Activated CD8-positive, alpha-beta T cell treated with anti-CD3 and anti-CD28 coated beads for 36 hours (primary cell): ENCODE measurements at regions not wholly inside any gene's neighbourhood (a gene's known extent, or its start where the extent isn't known, plus 50 kb on each side); places are given as distances from the start of the nearest gene placed in this dataset.

ENCODE experiments used
- ATAC-seq: fragments of 200-7000 bp; cut with Tn5 transposase; one replicate; pipeline ENCODE4 v1.10.0; 2021; ENCODE audit warnings: mild to moderate bottlenecking, moderate library complexity
- CTCF ChIA-PET: fragments of 350-600 bp; sonication (Branson Sonifier 250); formaldehyde crosslinking; loops from one replicate; lab custom pipeline; 2021; ENCODE audit warnings: antibody characterized with exemption; lab: Charles Lee
- POLR2A ChIA-PET: fragments of 350-600 bp; sonication (Branson Sonifier 250); formaldehyde crosslinking; loops from one replicate; lab custom pipeline; 2021; ENCODE audit warnings: antibody characterized with exemption; lab: Charles Lee
- DNase-seq: peaks from one replicate; pipeline ENCODE4 v3.0.0-alpha.2; 2020
- H3K27ac Mint-ChIP-seq: one replicate; pipeline ENCODE4 v1.8.0; 2021; ENCODE audit warnings: mild to moderate bottlenecking, mixed read lengths
- H3K27me3 Mint-ChIP-seq: one replicate; pipeline ENCODE4 v1.8.0; 2021; ENCODE audit warnings: mixed read lengths
- H3K36me3 Mint-ChIP-seq: one replicate; pipeline ENCODE4 v1.8.0; 2021; ENCODE audit warnings: low read depth, mixed read lengths
- H3K4me1 Mint-ChIP-seq: one replicate; pipeline ENCODE4 v1.8.0; 2021; ENCODE audit warnings: low read depth, mixed read lengths
- H3K4me3 Mint-ChIP-seq: one replicate; pipeline ENCODE4 v1.8.0; 2021; ENCODE audit warnings: mild to moderate bottlenecking, moderate library complexity, mixed read lengths
- H3K9me3 Mint-ChIP-seq: one replicate; pipeline ENCODE4 v1.8.0; 2021; ENCODE audit warnings: mixed read lengths
- intact Hi-C: fragments of 100-400 bp; cut with micrococcal nuclease; formaldehyde crosslinking; loops from one replicate; pipeline ENCODE4 v1.10.0; 2022
- TF ChIP-seq, protein P1 (sequence below): fragments of 200-600 bp; IDR thresholded peaks from one replicate; pipeline ENCODE4 v1.8.0; 2022; ENCODE audit warnings: antibody characterized with exemption, mild to moderate bottlenecking

DNA sequence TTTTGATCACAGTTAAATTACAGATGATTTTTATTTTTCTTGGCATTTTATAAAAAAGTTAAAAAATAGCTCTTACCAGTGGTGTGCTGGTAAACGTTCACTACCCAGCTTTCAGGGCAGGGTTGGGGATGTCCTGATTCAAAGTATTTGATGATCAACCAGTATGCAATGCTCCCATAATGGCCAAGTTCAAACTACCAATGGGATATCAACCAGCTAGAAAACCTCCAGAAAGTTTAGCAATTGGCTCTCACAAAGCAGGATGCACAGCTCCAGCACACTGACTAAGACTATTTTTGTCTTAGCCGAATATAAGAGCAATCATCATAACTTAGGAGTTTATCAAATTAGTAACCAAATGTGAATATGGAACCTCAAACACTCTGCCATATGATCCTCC lies 108.0 kb upstream of the PDE5A start:
- no peak for ATAC-seq
- H3K27me3 Mint-ChIP-seq = peaks cover 1% of the 10 kb centered on the region
- no peaks in the 10 kb centered on the region for H3K4me1 Mint-ChIP-seq
- H3K27ac Mint-ChIP-seq = no peak overlapping the region
- ChIA-PET POLR2A (no interaction called here), CTCF (interaction anchor here (1.1 kb wide), 1 partner anchor 108 kb away, joined by 3 read pairs; the partner anchor contains the start of gene PDE5A)
- H3K9me3 Mint-ChIP-seq = no peaks in the 10 kb centered on the region
- no peak overlapping the region for H3K4me3 Mint-ChIP-seq
- DNase-seq = no peak
- H3K36me3 Mint-ChIP-seq = no peaks in the 10 kb centered on the region
- intact Hi-C loops = no loop called here
- TF ChIP-seq, protein P1, sequence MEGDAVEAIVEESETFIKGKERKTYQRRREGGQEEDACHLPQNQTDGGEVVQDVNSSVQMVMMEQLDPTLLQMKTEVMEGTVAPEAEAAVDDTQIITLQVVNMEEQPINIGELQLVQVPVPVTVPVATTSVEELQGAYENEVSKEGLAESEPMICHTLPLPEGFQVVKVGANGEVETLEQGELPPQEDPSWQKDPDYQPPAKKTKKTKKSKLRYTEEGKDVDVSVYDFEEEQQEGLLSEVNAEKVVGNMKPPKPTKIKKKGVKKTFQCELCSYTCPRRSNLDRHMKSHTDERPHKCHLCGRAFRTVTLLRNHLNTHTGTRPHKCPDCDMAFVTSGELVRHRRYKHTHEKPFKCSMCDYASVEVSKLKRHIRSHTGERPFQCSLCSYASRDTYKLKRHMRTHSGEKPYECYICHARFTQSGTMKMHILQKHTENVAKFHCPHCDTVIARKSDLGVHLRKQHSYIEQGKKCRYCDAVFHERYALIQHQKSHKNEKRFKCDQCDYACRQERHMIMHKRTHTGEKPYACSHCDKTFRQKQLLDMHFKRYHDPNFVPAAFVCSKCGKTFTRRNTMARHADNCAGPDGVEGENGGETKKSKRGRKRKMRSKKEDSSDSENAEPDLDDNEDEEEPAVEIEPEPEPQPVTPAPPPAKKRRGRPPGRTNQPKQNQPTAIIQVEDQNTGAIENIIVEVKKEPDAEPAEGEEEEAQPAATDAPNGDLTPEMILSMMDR = no peak

DNA sequence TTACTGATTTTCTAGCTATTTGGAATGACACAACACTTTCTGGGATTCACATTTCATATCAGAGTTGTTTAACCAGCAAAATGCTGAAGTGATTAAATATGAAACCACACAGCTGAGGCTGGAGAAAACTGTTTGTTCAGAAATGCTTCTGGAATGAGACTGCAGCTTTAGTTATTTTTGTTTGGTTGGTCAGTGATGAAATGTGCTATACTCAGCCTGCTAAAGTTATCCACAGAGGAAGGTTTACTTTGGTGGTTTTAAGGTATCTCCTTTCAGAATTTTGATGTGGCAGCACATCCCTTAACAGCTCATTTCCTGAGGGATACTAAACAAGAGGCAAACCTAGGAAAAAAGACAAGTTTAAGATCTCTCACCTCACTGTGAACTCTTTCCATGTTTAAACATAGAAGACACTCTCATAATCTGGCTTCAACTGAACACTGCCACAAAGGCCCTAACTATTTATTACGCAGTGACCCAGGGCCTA lies 106.6 kb upstream of the PDE5A start:
- Mint-ChIP-seq H3K9me3 (no peaks in the 10 kb centered on the region), H3K4me3 (no peak overlapping the region), H3K4me1 (no peaks in the 10 kb centered on the region), H3K36me3 (no peaks in the 10 kb centered on the region), H3K27me3 (peaks cover 1% of the 10 kb centered on the region), H3K27ac (no peak overlapping the region)
- CTCF ChIA-PET = no interaction called here
- POLR2A ChIA-PET = no interaction called here
- no peak for DNase-seq
- ATAC-seq = no peak
- TF ChIP-seq, protein P1 = no peak
- intact Hi-C loops = no loop called here

DNA sequence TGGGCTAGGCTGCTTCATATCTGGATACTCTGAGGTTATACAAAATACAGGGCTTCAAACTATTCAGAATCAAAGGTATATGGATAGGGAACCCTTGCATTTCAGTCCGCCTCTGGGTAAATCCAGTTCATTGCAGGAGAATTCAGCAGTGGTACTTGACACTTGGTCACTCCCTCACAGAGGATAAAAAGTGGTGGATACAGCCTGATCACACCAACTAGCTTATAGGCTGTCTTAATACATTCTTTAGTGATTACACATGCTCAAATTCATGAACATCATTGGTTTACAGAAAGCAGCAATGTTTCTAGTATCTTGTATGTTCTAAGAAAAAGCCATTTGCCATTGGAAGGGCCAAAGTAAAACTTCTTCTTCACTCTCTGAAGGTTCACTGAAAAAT lies 104.8 kb upstream of the PDE5A start:
- CTCF ChIA-PET = interaction anchor here (1.2 kb wide), 1 partner anchor 106 kb away, joined by 3 read pairs; no protein-coding TSS in a partner anchor
- POLR2A ChIA-PET = no interaction called here
- H3K36me3 Mint-ChIP-seq = no peaks in the 10 kb centered on the region
- DNase-seq = no peak
- TF ChIP-seq, protein P1 = no peak
- intact Hi-C loops = no loop called here
- no peak for ATAC-seq
- peaks cover 1% of the 10 kb centered on the region for H3K27me3 Mint-ChIP-seq
- no peak overlapping the region for H3K27ac Mint-ChIP-seq
- H3K4me1 Mint-ChIP-seq = no peaks in the 10 kb centered on the region
- H3K4me3 Mint-ChIP-seq = no peak overlapping the region
- no peaks in the 10 kb centered on the region for H3K9me3 Mint-ChIP-seq

DNA sequence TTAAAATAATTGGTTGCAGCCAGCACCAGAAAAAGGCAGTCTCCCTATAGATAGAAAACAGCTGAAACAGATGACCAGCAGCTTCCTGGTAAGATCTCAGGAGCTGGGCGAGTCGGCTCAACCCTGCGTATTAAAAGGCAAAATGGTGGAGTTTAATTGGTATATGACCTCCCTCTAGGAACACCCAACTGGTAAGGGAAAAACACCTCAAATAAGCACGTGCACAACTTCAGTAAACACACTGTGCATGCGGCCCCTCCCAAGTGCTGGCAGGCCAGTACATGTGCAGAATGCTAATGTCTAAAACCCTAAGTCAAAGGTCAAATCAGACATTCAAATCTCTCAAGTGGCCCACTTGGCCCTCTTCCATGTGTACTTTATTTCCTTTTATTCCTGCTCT lies 103.2 kb upstream of the PDE5A start:
- Mint-ChIP-seq H3K27ac (no peak overlapping the region), H3K4me3 (no peak overlapping the region), H3K36me3 (no peaks in the 10 kb centered on the region), H3K4me1 (no peaks in the 10 kb centered on the region), H3K9me3 (no peaks in the 10 kb centered on the region), H3K27me3 (no peaks in the 10 kb centered on the region)
- POLR2A ChIA-PET = no interaction called here
- intact Hi-C loops = no loop called here
- CTCF ChIA-PET = no interaction called here
- ATAC-seq (no peak), DNase-seq (no peak)
- TF ChIP-seq, protein P1 = no peak

DNA sequence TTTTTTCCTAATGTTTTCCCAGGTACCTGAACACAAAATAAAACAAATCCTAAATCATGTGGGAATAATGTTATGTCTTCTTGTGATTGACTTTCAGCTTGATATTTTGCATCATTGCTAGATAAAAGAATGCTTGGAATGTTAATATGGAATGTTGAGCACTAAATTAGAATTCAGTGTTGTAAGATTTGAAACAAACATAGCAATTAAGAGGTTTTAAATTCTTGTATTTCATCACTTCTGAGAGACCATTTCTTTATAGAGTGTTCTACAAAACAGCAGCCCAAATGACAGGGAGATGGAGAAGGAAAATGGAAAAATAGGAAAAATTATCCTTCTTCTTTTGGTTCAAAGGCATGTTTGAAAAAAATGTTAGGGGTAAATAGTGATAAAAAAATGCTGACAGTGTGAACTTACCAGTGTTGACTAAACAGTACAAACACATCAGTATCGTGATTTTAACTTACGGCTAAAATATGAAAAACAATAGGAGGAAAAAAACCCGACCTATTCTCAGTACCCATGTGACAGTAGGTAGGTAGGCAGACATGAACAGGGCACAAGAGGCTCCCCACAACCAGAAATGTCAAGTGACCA lies 102.6 kb upstream of the PDE5A start:
- ATAC-seq (no peak), DNase-seq (no peak)
- intact Hi-C loops = no loop called here
- H3K27me3 Mint-ChIP-seq = no peaks in the 10 kb centered on the region
- ChIA-PET POLR2A (no interaction called here), CTCF (no interaction called here)
- H3K4me1 Mint-ChIP-seq = no peaks in the 10 kb centered on the region
- H3K36me3 Mint-ChIP-seq = no peaks in the 10 kb centered on the region
- no peak overlapping the region for H3K4me3 Mint-ChIP-seq
- H3K27ac Mint-ChIP-seq = no peak overlapping the region
- no peaks in the 10 kb centered on the region for H3K9me3 Mint-ChIP-seq
- TF ChIP-seq, protein P1 = no peak
